H1 (cell line): ENCODE measurements at regions not wholly inside any gene's neighbourhood (a gene's known extent, or its start where the extent isn't known, plus 50 kb on each side); places are given as distances from the start of the nearest gene placed in this dataset.

Source experiments
- TF ChIP-seq, protein P1 (sequence below): fragments of 300-600 bp; sonication (generic); IDR thresholded peaks from 2 replicates; pipeline ENCODE4 v1.7.1; 2012; ENCODE audit warnings: low read length, moderate library complexity, mild to moderate bottlenecking, inconsistent platforms; ENCODE audit not compliant: insufficient replicate concordance

DNA sequence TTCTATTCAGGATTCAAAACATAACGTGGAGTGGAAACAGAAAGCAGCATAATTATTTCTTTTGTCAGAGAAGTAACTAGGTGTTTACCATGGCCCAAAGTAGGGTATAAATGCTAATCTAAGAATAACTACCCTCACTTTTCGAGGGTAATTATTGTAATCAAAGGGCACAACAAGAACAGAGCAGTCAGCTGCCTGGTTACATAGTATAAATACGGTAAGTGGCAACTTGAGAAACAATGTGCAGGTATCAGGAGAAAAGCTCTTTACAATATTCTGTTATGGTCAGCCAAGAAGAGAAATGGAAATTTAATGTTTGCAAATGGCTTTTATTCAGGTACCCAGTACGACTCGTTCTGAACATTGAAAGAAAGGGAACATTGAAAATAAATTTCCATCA, 242.0 kb upstream of the NPY start (continued):
- TF ChIP-seq, protein P1, sequence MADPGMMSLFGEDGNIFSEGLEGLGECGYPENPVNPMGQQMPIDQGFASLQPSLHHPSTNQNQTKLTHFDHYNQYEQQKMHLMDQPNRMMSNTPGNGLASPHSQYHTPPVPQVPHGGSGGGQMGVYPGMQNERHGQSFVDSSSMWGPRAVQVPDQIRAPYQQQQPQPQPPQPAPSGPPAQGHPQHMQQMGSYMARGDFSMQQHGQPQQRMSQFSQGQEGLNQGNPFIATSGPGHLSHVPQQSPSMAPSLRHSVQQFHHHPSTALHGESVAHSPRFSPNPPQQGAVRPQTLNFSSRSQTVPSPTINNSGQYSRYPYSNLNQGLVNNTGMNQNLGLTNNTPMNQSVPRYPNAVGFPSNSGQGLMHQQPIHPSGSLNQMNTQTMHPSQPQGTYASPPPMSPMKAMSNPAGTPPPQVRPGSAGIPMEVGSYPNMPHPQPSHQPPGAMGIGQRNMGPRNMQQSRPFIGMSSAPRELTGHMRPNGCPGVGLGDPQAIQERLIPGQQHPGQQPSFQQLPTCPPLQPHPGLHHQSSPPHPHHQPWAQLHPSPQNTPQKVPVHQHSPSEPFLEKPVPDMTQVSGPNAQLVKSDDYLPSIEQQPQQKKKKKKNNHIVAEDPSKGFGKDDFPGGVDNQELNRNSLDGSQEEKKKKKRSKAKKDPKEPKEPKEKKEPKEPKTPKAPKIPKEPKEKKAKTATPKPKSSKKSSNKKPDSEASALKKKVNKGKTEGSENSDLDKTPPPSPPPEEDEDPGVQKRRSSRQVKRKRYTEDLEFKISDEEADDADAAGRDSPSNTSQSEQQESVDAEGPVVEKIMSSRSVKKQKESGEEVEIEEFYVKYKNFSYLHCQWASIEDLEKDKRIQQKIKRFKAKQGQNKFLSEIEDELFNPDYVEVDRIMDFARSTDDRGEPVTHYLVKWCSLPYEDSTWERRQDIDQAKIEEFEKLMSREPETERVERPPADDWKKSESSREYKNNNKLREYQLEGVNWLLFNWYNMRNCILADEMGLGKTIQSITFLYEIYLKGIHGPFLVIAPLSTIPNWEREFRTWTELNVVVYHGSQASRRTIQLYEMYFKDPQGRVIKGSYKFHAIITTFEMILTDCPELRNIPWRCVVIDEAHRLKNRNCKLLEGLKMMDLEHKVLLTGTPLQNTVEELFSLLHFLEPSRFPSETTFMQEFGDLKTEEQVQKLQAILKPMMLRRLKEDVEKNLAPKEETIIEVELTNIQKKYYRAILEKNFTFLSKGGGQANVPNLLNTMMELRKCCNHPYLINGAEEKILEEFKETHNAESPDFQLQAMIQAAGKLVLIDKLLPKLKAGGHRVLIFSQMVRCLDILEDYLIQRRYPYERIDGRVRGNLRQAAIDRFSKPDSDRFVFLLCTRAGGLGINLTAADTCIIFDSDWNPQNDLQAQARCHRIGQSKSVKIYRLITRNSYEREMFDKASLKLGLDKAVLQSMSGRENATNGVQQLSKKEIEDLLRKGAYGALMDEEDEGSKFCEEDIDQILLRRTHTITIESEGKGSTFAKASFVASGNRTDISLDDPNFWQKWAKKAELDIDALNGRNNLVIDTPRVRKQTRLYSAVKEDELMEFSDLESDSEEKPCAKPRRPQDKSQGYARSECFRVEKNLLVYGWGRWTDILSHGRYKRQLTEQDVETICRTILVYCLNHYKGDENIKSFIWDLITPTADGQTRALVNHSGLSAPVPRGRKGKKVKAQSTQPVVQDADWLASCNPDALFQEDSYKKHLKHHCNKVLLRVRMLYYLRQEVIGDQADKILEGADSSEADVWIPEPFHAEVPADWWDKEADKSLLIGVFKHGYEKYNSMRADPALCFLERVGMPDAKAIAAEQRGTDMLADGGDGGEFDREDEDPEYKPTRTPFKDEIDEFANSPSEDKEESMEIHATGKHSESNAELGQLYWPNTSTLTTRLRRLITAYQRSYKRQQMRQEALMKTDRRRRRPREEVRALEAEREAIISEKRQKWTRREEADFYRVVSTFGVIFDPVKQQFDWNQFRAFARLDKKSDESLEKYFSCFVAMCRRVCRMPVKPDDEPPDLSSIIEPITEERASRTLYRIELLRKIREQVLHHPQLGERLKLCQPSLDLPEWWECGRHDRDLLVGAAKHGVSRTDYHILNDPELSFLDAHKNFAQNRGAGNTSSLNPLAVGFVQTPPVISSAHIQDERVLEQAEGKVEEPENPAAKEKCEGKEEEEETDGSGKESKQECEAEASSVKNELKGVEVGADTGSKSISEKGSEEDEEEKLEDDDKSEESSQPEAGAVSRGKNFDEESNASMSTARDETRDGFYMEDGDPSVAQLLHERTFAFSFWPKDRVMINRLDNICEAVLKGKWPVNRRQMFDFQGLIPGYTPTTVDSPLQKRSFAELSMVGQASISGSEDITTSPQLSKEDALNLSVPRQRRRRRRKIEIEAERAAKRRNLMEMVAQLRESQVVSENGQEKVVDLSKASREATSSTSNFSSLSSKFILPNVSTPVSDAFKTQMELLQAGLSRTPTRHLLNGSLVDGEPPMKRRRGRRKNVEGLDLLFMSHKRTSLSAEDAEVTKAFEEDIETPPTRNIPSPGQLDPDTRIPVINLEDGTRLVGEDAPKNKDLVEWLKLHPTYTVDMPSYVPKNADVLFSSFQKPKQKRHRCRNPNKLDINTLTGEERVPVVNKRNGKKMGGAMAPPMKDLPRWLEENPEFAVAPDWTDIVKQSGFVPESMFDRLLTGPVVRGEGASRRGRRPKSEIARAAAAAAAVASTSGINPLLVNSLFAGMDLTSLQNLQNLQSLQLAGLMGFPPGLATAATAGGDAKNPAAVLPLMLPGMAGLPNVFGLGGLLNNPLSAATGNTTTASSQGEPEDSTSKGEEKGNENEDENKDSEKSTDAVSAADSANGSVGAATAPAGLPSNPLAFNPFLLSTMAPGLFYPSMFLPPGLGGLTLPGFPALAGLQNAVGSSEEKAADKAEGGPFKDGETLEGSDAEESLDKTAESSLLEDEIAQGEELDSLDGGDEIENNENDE, result peak; percentile 89
